GM19239 (cell line): ENCODE measurements at regions not wholly inside any gene's neighbourhood (a gene's known extent, or its start where the extent isn't known, plus 50 kb on each side); places are given as distances from the start of the nearest gene placed in this dataset.
A peak's percentile ranks its signal among the peaks of the same experiment; 100 is the strongest.
"Not testable (repeated sequence)": the region's sequence is repeated elsewhere in the genome, so short reads cannot be mapped to it uniquely, and the experiment has no call there.

Source experiments
- DNase-seq: peaks from one replicate; pipeline ENCODE4 v3.0.0; 2011; ENCODE audit warnings: low spot score; ENCODE audit not compliant: insufficient read length
- FAIRE-seq: peaks from 2 replicates; lab custom pipeline; 2011; peaks lifted over from hg19 to GRCh38; lab: Jason Lieb, UNC

DNA sequence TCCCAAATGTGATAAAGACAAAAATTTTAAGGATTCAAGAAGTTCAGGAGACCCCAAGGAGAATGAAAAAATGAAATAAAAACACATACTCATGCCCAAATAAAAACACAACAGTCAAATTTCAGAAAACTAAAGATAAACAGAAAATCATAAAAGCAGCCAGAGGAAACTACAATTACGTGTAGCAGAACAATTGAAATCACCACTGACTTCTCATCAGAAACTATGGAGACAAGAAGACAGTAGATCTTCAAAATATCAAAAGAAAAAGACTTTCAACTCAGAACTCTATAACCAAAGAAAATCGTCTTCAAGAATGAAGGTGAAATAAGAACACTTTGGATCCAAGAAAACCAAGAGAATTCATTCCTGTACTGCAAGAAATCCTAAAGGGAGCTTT is 54.9 kb downstream of the DIO3 start:
- no peak for DNase-seq
- no peak for FAIRE-seq

DNA sequence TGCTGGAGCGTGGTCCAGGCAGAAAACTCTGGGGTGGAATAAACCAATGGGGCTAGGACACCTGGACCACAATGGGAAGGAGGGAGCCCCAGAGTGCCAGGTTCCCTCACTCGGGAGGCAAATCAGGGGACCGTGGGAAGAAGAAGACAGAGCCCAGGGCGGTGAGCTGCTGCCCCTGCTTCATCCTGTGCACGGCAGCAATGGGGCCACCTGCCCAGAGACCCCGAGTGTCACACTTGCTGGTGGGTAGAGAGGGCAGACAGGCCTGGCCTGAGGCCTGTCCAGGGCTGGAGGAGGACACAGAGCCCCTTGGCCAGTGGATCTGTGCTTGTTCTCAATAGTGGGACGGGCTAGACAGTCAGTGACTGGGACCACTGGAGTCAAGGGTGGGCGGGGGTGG is 58.2 kb downstream of the DIO3 start:
- no peak for DNase-seq
- FAIRE-seq: no peak

DNA sequence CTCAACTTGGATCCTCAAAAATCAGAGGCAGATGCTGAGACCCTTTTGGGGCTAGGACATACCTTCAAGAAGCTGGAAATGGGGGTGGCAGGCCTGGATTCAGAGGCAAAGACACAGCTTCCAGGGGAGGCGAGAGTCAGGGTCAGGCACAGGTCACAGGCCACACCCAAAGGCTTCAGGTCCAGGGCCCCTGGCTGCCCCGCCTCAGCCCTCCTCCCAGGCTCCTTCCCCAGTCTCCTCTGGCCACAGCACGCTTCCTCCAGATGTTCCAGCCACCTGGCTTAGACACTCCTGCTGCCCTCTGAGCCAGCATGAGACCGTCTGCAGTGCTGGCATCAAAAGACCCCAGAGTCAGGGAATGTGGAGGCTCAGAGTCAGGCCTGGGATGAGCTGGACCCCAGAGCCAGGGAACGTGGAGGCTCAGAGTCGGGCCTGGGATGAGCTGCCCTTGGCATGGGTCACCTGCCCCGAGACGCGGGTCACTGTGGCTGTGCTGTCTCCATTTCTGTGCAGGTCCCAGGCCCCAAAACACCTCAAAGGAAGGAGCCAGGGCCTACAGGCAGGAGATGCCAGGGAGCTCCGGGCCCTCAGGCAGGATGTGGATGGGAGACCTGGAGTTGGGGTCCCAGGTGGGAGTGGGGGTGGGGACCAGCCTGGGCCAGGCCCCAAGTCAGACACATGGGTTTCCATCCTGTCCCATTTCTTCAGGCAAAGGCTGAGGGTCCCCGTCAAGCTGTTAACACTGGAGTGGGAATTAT is 58.9 kb downstream of the DIO3 start:
- no peak for DNase-seq
- no peak for FAIRE-seq

DNA sequence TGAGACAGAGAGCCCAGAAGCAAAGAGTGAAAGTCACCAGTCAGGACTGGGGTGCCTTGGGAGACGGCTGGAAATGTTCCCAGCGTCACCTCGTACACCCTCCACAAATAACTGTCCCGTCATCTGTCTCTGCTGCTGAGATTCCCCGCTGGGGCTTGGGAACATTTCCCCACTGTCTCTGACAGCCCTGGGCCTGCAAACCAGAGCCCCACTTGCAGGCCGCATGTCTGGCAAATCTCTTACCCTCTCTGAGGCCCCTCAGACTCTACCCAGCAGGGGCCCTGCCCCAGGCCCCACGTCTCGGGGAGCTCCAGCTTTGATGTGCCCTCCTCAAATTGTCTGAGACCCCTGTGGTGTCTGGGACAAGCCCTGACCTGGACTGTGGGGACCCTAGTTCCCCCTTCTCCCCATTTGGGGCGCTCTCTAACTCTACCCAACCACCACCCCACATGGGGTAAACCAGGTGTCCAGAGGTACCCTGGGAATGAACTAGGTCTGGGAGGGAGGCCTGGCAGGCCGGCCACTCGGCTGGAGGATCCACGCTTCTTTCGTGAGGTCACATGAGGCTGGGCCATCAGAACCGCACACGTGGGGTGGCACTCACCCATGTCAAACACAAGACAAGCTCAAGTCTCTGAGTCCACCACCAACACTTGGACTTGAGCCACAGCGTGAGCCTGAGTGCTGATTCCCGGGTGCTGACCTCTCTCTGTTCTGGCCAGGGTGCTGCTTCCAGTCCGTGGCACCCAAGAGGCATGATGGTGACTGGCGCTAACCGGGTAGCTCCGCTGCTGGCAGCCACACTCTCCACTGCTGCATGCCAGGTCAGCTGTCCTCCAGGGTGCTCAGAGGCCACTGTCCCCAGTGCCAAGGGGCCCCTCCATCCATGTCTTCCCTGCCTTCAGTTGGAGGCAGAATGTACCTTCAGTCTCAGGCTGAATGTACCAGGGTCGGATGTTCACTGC is 59.8 kb downstream of the DIO3 start:
- no peak for FAIRE-seq
- no peak for DNase-seq

DNA sequence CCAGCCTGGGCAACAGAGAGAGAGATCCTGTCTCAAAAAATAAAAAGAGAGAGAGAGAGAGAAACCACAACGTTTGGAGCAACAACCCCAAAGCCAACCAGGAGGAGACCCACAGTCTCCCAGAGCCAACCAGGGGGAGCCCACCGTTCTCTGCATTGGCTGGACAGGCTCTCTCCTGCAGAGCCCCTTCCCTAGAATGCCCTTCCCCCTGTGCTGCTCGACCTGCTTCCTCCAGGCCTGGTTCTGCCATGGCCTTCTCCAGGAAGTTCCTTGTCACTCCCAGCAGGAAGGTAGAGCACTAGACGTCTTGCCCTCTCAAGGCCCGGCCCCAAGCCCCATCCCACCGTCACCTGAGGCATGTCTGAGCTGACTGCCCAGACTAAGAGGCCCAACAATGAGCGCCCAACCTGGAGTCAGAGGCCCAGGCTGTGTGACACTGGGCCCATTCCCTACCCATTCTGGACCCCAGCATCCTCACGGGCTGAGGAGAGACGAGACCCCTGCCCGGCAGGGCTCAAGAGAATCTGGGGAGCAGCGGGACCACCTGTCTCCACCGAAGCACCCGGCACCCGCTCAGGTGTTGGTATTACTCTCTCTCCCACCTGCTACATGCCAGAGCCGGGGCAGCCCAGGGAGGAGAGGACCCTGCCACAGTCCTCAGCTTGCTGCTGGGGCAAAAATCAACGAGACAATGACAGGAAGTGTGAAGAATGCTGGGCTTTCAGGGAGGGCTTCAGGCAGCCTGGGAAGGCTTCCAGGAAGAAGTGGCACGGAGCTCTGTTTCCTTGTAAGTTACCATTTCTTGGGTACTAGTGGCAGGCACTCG is 61.2 kb downstream of the DIO3 start:
- DNase-seq (no peak), FAIRE-seq (no peak)

DNA sequence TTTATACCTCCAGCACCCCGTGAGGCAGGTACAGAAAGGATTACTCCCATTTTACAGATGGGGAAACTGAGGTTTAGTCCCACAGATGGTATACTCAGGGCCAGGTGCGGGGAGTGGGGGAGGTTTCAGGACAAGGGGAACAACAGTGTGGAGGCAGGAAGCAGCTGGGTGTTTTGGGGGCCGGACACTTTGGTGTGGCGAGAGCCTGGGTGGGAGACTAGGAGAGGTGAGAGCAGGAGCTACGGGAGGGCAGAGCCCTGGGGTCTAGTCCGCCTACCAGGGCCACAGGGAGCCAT is 61.7 kb downstream of the DIO3 start:
- FAIRE-seq: no peak
- DNase-seq: no peak

DNA sequence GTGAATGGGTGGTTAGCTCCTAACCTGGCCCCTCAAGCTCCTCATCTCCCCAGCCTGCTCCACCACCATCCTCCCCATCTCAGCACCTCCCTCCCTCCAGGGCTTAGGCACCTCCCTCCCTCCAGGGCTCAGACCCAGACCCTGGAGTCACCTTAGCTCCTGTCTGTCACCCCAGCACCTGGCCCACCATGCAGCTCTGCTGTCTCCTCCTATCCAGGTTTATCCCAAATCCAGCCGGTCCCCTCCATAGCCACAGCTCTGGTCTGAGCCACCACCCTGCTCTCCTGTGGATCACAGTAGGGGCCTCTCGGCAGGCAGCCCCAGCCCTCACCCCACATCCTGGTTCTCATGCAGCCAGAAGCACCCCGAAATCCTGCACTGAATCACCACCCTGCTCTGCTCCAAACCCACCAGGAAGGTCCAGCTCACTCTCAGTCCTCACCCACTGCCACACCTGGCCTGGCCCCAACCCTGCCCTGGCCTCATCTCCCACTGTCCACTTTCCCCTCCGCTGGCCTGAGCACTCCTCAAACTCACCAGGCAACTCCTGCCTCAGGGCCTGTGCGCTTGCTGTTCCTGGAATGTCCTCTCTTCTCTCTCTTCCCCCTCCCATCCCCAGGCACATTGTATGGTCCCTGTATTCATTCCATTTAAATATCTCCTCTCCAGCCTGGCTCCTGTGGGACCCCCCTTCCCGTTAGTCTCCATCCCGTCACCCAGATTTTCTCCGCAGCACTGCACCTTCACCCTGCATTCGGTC is 62.6 kb downstream of the DIO3 start:
- FAIRE-seq: no peak
- no peak for DNase-seq

DNA sequence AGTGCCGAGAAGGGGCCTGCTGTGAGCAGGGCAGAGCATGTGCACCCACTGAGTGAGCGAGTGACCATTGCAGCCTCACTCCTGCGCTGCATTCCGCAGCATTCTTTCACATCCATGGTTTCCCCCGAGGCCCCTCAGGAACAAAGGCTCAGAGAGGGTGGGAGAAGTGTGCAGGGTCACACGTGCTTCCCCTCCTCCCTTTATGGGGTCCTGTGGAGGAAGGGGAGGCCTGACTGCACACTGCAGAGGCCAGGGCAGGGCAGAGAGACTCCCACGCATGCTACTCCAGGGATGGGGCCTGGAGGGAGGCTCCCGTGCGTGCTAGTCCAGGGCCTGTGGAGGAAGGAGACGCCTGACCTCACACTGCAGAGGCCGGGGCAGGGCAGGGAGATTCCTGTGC is 63.2 kb downstream of the DIO3 start:
- DNase-seq: no peak
- FAIRE-seq: no peak

DNA sequence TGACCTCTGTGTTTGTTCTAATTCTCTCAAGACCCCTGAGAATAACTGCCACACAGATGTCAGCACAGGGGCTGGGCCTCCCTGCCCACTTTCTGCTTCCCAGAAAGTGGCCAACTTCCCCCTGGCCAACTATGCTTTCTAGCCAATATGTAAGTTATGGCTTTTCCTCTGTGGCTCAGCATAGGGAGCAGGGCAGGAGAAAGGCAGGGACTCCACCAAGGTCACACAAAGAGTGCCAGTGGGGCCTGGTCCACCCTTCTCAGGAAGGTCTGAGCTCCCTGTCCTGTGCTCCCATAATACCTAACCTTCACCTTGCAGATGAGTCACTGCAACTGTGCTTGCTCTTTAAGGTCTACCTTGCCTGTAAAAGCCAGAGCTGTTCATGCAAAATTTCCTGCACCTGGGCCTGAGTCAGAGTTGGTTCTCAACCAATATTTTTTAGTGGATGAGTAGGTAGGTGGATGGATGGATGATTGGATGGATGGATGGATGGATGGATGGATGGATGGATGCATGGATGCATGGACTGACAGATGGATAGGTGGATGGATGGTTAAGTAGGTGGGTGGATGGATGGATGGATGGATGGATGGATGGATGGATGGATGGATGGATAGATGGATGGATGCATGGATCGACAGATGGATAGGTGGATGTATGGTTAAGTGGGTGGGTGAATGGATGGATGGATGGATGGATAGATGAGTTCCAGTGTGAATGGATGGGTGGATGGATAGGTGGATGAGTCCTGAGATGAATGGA is 64.2 kb downstream of the DIO3 start:
- FAIRE-seq (no peak), DNase-seq (no peak)

DNA sequence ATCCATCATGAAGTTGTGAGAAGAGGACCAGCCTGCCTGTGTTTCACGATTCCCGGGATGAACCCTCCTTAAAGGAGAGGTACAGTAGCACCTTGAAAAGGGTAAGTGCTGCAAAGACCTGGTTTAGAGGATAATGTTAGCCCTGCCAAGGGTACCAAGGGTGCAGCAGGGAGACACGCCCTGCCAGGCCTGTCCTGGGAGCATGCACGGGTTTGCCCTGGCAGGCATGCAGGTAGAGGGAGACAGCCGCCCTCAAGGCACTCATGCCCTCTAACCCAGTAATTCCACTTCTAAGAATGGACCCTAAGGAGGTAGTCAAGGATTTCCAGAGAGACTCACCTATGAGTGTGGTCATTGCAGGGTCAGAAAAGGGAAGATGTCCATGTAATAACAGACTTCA is 65.0 kb downstream of the DIO3 start:
- DNase-seq (no peak), FAIRE-seq (no peak)

DNA sequence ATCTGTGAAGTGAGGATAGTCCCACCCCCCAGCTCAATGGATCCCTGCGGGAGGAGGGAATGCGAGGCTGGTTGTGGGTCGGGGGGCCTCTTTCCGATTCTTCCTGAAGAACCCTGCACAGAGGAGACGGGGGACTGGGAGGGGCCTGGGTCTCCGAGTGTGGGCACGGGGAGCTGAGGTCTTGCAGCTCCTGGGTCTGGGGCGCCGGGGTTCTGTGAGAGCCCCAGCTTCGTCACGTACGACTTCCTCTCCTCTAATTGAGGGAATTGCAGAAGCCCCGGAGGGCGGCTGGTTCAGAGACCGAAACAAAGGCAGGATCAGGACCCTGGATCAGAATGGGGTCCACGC is 66.6 kb downstream of the DIO3 start:
- DNase-seq (no peak), FAIRE-seq (no peak)

DNA sequence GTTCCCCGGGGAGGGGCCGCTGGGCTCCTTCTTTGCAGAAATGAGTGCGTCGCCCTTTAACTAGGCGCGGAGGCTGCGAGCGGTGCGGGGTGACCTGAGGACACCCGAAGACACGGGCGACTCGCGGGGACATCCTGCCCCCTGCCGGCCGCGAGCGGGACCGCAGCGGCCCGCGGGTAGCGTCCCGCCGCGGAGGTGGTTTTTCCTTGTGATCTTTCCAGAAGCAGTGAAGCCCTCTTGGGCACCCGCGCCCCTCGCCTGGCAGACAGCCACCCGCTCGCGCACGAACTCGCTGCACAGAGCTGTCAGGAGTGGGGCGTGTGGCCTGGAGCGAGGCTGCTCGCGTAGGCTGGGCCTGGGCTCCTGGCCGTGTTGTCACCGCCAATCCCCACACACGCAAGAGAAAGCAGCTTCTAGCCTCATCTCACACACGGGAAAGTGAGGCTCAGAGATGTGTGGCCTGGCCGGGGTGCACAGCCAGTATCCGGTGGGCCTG is 67.2 kb downstream of the DIO3 start:
- peak; percentile 44 for FAIRE-seq
- DNase-seq: peak; percentile 90

DNA sequence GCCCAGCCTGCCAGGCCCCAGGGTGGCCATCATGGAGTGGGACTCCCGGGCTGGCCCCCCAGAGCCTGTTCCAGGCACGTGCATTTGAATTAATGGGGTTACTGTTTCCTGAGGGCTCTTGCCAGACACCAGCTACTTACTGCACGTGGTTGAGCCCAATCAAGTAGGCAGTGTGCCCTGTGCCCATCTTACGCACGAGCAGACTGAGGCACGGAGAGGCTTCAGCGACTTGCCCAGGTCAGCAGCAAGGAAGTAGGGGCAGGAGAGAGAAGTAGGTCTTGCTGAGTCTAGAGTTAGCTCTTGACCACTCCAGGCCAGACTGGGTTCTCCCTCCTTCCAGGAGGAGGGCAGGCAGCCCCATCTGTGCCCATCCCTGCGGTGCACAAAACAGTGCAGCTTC is 67.7 kb downstream of the DIO3 start:
- no peak for DNase-seq
- no peak for FAIRE-seq

DNA sequence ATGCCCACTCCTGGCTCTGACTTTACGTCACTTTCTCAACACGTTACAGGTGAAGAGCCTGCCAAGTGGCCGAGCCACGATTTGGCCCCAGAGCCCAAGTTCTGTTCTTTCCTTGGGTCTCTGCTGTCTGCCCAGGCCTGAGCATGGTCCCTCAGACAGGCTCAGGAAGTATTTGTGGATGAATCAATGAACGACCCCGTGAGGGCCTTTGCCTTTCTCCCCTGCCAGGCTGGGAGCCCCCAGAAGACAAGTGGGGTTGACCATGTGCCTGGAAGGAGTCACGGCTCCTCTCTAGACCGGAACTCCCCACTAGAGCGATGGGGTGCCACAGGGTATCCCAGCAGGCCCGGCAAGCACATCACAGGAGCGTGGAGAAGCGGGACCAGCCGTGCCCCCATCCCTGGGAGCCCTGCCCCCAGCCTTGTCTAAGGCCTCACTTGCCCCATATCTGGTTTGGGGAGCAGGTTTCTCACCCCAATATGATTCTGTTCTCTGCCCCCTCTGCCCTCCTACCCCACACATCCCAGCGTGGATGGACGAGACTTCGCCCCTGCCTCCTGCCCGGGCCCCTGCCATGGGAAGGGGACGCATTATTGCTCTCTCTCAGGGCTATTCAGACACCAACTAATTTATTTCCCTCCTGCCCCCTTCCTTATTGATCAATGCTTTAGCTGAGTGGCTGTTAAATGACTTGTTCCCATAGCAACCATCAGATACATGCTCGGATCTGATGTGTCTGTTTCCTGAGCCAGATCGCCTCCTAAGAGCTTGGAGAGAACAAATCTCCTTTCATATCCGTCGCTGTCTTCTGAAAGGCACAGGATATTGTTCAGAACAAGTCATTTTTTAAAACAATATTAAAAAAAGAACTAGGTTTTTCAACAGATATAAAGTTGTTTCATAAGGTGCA is 69.0 kb downstream of the DIO3 start:
- DNase-seq (no peak), FAIRE-seq (no peak)

DNA sequence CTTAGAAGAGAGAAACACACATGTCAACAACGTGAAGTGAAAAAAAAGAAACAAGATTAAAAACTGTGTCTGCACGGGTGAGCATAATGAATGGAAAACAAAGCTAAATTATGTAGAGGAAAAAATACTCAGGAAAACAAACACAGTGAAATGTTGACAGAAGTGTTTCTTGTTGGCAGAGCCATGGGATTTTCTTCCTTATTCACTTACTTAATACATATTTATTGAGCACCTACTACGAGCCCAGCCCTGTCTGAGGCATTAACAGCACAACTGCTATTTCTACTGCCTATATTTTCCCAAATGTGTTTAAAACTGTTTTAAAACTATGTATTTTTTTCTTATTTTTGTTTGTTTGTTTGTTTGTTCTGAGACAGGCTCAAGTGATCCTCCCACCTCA is 69.9 kb downstream of the DIO3 start:
- no peak for FAIRE-seq
- no peak for DNase-seq

DNA sequence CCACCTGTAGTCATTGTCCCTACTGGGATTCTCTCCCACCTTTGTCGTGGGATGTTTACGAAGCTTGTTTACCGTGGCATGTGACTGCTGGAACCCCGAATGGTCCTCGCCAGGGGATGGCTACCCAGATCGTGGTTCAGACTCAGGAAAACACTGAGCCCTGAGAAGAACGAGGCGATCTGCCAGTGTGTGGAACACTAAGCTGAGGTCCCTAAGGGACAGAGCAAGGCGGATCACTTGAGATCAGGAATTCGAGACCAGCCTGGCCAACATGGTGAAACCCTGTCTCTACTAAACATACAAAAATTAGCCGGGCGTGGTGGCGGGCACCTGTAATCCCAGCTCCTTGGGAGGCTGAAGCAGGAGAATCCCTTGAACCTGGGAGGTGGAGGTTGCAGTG is 70.7 kb downstream of the DIO3 start:
- not testable (repeated sequence) for DNase-seq, FAIRE-seq

DNA sequence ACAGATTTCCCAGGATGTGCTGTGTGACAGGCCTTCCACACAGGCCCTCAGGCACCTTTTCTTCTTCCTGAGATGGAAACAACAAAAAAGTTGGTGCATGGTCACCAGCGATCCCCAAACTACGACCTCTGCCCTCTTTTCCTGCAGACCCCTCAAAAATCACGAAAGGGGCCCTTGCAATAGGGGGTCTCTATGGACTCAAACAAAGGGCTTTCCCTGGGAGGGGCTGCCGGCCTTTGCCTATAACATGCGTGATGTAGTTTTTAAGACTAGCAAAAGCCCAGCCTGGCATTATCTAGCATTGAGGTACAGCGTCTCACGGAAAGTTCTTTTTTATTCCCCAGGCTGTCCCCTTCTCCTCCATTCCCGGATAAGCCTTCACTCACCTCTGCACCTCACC is 71.2 kb downstream of the DIO3 start:
- FAIRE-seq (no peak), DNase-seq (no peak)

DNA sequence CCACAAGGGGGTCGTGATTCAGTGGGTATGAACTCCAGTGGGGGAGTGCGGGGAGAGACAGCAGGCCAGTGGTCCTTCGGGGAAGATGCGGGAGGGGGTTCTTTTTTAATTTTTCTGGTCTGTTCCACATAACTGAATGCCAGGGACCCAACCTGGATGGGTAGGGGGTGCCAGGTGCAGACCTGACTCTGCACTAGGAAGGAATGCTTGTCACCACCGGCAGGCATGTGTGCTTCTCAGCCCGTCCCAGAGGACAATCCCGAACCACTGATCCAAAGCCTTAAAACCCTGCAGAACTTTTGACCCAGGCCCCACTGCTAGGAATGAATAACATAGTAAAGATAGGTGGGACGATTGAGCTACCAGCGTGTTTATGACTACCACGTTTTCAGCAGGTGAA is 72.0 kb downstream of the DIO3 start:
- DNase-seq (no peak), FAIRE-seq (no peak)
